ENCODE measurements at regions not wholly inside any gene's neighbourhood (a gene's known extent, or its start where the extent isn't known, plus 50 kb on each side); places are given as distances from the start of the nearest gene placed in this dataset.

DNA sequence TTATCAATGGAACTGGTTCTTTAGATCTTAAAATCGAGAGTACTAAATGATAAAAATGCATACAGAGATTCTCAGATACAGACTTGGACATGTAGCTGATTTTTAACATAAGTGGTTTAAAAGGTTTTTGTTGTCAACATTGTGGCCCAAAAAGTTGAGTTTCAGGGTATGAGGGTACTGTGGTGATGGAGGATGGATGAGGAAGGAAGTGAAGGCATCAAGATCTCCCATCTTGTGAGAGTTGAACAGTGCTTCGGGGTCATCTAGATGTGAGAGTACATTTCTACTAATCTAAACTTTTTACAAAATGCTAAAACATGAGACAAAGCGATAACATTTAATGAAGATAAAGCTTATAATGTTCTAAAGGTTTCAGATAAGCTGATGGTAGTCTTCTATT is 452.6 kb downstream of the PCNX1 start:
- TF ChIP-seq POLR2AphosphoS5 (IDR thresholded peaks at IDR 0.05), result no peak
- TF ChIP-seq, protein P1, sequence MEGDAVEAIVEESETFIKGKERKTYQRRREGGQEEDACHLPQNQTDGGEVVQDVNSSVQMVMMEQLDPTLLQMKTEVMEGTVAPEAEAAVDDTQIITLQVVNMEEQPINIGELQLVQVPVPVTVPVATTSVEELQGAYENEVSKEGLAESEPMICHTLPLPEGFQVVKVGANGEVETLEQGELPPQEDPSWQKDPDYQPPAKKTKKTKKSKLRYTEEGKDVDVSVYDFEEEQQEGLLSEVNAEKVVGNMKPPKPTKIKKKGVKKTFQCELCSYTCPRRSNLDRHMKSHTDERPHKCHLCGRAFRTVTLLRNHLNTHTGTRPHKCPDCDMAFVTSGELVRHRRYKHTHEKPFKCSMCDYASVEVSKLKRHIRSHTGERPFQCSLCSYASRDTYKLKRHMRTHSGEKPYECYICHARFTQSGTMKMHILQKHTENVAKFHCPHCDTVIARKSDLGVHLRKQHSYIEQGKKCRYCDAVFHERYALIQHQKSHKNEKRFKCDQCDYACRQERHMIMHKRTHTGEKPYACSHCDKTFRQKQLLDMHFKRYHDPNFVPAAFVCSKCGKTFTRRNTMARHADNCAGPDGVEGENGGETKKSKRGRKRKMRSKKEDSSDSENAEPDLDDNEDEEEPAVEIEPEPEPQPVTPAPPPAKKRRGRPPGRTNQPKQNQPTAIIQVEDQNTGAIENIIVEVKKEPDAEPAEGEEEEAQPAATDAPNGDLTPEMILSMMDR (IDR thresholded peaks at IDR 0.05), result no peak
- no peak for TF ChIP-seq POLR2A (IDR thresholded peaks at IDR 0.05)
- TF ChIP-seq EP300 (IDR thresholded peaks at IDR 0.05), result no peak

DNA sequence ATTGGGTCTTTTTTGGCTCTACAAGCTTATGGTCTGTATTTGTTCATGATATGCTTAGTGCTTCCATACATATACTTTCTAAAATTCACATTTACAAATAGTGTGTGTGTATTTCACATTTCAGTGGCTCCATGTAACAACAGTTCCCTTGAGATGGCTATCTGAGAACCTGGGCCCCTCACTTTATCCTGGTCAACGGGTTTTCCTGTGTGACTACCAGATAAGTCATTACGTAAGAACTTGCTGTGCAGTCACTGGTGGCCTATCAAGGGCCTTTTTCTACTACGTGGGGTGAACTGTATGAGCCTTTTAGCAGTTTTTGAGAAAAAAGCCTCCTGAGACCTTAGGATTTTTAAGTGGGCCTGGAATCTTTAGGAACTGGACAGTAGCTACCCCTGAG is 454.1 kb downstream of the PCNX1 start:
- no peak for ATAC-seq (ENCODE audit: low FRiP score in 2 of 2)
- H3K4me1 ChIP-seq, result peaks cover 12 to 36% (median 16%) of the 10 kb centered on the region in 4 donors
- H3K9me3 ChIP-seq, result no peaks in the 10 kb centered on the region
- H3K27me3 ChIP-seq, result no peaks in the 10 kb centered on the region
- H3K4me3 ChIP-seq, result no peak overlapping the region
- 52 to 68% methylated on average over 3 of the region's 3 CpGs for WGBS, 2 donors
- no peak for DNase-seq
- H3K27ac ChIP-seq, result no peak overlapping the region
- no peaks in the 10 kb centered on the region for H3K36me3 ChIP-seq
- no peak for TF ChIP-seq POLR2AphosphoS5 (IDR thresholded peaks at IDR 0.05)
- no peak for TF ChIP-seq EP300 (IDR thresholded peaks at IDR 0.05)
- no peak for TF ChIP-seq POLR2A (IDR thresholded peaks at IDR 0.05)
- TF ChIP-seq, protein P1 (IDR thresholded peaks at IDR 0.05), result no peak

More for the DNA sequence above, 452.6 kb downstream of the PCNX1 start:
- Histone ChIP-seq H3K27ac (no peak overlapping the region), H3K36me3 (no peaks in the 10 kb centered on the region), H3K27me3 (no peaks in the 10 kb centered on the region), H3K9me3 (no peaks in the 10 kb centered on the region), H3K4me3 (no peak overlapping the region), H3K4me1 (peaks cover 26 to 49% (median 29%) of the 10 kb centered on the region in 4 donors)
- no peak for DNase-seq
- ATAC-seq (ENCODE audit: low FRiP score in 2 of 2), result no peak
- 93 to 95% methylated on average over 3 of the region's 3 CpGs for WGBS, 2 donors

DNA sequence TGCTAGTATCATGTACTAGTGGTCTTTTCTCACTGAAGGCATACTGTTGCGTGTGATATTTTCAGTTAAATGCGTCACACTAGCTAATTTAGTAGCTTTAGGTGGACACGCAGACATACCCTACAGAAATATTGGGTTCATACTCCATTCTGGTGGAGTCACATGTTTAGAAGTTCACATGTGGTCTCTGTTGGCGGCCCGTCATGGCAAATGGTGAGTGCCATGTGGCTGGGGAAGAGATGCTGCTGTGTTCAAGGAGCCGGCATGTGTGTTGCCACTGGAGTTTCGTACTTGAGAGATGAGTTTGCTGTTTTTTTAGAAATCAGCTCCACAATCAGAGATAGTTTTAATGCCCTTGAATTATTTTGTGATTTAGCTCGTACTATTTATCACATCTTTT is 454.6 kb downstream of the PCNX1 start:
- WGBS, 2 donors, result 98 to 99% methylated on average over 8 of the region's 8 CpGs
- Histone ChIP-seq H3K36me3 (no peaks in the 10 kb centered on the region), H3K4me3 (no peak overlapping the region), H3K4me1 (peaks cover 12 to 36% (median 16%) of the 10 kb centered on the region in 4 donors), H3K27ac (no peak overlapping the region), H3K27me3 (no peaks in the 10 kb centered on the region), H3K9me3 (no peaks in the 10 kb centered on the region)
- DNase-seq (no peak), ATAC-seq (ENCODE audit: low FRiP score in 2 of 2) (no peak)
- TF ChIP-seq EP300 (IDR thresholded peaks at IDR 0.05) (no peak), POLR2A (IDR thresholded peaks at IDR 0.05) (no peak)
- TF ChIP-seq, protein P1 (IDR thresholded peaks at IDR 0.05), result no peak

DNA sequence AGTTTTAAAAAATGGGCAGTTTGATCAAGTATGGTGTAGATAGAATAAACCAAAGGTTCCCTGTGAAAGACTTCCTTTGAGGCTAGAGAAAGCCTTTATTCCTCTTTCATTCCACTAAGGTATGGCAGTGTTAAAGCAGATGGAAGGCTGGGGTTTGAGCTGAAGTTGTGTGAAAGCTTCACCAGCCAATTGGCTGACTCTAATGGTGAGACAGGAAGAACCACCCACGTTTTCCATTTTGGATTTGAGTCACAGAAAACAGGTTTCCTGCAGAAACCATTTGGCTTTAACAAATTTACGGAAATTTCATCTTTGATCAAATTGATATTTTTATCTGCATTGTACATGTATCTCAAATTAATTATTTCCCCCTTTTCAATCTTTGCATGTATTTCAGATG is 455.0 kb downstream of the PCNX1 start:
- 71 to 87% methylated on average over 2 of the region's 2 CpGs for WGBS, 2 donors
- DNase-seq, result no peak
- Histone ChIP-seq H3K9me3 (no peaks in the 10 kb centered on the region), H3K4me3 (no peak overlapping the region), H3K27me3 (no peaks in the 10 kb centered on the region), H3K4me1 (peaks cover 12 to 36% (median 16%) of the 10 kb centered on the region in 4 donors), H3K27ac (no peak overlapping the region), H3K36me3 (no peaks in the 10 kb centered on the region)
- ATAC-seq (ENCODE audit: low FRiP score in 2 of 2), result no peak
- TF ChIP-seq, protein P1 (IDR thresholded peaks at IDR 0.05), result no peak
- TF ChIP-seq POLR2AphosphoS5 (IDR thresholded peaks at IDR 0.05) (no peak), EP300 (IDR thresholded peaks at IDR 0.05) (no peak), POLR2A (IDR thresholded peaks at IDR 0.05) (no peak)

DNA sequence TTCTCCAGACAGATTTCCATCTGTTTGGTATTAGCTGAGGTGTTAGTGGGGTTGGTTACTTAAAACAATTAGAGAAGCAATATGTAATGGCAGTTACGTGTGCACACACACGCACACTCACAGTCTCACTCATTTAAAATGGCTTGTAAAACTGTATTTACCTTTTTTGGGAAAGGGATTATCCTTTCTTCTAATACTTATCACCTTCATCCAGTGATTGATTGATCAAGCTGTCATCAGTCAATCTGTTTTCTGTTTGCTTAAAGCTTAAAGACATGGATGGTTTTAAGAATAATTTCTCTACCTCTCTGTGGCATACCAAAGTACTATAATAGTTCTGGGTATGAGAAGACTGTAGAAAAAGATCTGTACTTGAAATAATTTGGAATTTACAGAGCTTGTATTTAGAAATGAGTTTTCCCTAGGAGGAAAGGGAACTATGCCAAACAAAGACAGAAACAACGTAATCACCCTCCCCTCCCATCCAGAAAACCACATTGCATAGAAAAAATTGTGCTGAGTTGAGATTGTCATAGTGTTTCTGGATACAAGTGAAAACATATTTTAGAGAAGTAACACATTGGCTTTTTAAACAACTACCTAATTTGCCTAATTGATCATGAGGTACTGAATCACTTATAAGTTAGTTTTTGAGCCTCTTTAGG is 455.8 kb downstream of the PCNX1 start:
- no peak for DNase-seq
- Histone ChIP-seq H3K9me3 (no peaks in the 10 kb centered on the region), H3K27me3 (no peaks in the 10 kb centered on the region), H3K4me3 (no peak overlapping the region), H3K4me1 (peaks cover 12 to 36% (median 16%) of the 10 kb centered on the region in 4 donors), H3K36me3 (no peaks in the 10 kb centered on the region), H3K27ac (peak overlapping the region; percentile 35 to 57 (median 48))
- 64 to 66% methylated on average over 3 of the region's 3 CpGs for WGBS, 2 donors
- ATAC-seq (ENCODE audit: low FRiP score in 2 of 2), result peak; percentile 34 to 85
- no peak for TF ChIP-seq POLR2AphosphoS5 (IDR thresholded peaks at IDR 0.05)
- TF ChIP-seq EP300 (IDR thresholded peaks at IDR 0.05), result peak in 2 of 4 donors; percentile 28
- TF ChIP-seq, protein P1 (IDR thresholded peaks at IDR 0.05), result no peak
